GDM1 (cell line): ENCODE measurements at regions not wholly inside any gene's neighbourhood (a gene's known extent, or its start where the extent isn't known, plus 50 kb on each side); places are given as distances from the start of the nearest gene placed in this dataset.

Source experiments
- DNase-seq: peaks from one replicate; lab custom pipeline; 2025; lab: John Stamatoyannopoulos, UW

DNA sequence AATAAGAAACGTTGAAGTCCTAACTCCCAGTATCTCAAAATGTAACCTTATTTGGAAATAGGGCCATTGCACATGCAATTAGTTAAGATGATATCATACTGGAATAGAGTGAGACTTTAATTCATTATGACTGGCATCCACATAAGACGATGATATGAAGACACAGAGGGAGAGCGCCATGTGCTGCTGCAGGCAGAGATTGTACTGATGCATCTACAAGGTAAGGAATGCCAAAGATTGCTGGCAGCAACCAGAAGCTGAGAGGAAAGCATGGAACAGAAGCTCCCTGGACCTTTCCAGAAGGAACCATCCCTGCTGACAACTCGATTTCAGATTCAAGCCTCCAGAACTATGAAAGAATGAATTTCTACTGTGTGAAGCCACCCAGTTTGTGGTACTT is 697.0 kb upstream of the INTU start:
- DNase-seq = no peak

DNA sequence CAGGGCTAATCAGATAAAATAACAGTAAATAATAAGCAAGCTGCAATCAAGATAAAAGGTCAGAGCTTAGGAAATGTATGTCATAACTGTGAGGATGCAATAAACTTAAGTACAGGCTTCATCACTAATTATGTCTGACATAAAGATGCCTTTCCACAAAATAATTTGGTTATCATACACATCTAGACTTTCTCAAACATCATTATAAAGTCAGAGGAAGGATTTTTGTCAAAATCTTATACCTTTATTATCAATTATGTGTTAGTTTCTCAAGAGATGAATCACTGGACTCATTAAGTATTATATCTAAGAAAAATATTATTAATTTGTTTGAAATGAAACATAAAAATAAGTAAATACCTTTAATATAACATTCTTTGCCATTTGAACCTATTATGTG is 695.4 kb upstream of the INTU start:
- DNase-seq = no peak

DNA sequence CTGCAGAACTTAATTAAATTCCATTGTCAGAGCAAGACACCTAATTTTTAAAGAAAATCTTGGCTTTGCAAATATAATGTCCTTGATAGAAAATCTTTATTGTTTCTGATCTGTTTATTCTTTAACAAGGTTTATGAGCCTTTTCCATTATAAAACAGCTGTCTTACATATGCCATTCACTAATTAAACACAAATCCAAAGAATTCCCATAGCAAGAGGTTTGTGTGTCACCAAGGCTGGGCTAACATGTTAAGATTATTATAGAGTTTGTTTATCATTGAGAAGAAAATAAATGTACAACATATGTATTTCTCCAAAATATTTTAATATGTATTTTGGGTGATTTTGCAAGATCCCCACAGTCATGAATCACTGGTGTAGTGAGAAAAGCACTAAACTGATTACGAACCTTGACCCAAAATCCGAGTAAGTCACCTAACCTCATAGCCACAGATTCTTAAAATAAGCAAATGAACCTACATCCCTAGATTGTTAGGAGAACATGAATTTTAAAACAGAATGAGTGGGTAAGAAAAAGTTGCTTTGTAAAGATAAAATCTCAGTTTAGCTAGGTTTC is 694.8 kb upstream of the INTU start:
- no peak for DNase-seq

DNA sequence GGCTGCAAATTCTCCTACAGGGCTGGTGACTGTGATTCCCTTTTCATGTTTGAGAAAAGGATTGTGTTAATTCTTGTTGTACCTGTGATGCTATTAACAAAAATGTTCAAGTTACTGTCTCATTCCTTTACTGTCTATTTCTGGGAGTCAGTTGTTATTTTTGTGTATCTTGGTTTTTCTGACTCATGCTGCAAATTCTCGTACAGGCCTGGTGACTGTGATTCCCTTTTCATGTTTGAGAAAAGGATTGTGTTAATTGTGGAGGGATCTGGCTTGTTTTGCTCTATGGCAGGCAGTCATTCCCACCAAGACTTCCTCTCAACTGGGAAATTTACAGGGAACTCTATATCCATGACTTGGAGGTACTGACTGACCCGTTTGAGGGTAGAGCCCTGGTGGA is 693.4 kb upstream of the INTU start:
- DNase-seq = no peak

DNA sequence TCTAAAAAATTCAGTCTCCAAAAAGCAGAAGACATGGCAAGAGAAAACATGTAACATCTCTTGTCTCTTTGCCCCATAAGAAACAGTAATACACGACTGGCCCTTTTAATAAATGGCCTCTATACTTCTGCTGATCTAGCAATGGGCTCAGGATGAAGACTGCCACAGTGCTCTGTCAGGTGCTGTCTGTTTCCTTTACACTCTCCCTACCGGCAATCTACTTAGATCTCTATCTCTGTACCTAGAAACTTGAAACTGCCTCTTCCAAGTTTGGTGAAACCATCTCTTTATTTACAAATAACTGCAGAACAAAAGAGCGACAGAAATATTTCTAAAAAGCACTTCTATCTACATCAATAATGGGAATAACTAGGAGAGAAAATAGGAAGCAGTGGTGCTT is 685.2 kb upstream of the INTU start:
- DNase-seq = no peak

DNA sequence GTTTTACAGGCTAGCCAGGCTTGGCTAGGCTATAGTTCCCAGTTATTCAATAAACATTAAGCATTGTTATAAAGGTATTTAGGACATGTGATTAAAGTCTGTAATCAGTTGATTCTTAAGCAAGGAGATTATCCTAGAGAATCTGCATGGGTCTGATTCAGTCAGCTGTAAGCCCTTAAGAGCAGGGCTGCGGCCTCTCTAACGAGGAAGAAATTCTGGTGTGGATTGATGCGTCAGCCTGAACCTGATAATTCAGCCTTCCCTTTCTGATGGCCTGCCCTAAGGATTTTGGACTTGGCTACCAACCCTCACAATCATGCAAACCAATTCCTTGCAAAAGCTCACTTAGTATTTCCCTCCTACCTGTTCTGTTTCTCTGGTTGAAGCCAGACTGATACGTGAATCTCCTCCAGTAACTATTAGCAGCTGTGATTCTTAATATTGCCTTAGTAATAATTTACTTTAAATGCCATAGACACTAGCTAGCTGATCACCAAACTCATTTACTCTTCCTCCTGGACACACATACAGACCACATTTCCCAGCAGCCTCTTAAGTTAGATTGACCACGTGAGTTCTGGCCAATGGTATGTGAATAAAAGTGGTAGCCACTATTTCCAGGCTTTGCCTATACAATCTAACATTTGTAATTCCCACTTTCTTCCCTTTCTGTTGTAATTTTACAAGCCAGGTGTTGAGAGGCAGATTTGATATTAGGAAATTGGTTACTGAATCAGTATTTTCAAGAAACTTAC is 678.0 kb upstream of the INTU start:
- DNase-seq = no peak

DNA sequence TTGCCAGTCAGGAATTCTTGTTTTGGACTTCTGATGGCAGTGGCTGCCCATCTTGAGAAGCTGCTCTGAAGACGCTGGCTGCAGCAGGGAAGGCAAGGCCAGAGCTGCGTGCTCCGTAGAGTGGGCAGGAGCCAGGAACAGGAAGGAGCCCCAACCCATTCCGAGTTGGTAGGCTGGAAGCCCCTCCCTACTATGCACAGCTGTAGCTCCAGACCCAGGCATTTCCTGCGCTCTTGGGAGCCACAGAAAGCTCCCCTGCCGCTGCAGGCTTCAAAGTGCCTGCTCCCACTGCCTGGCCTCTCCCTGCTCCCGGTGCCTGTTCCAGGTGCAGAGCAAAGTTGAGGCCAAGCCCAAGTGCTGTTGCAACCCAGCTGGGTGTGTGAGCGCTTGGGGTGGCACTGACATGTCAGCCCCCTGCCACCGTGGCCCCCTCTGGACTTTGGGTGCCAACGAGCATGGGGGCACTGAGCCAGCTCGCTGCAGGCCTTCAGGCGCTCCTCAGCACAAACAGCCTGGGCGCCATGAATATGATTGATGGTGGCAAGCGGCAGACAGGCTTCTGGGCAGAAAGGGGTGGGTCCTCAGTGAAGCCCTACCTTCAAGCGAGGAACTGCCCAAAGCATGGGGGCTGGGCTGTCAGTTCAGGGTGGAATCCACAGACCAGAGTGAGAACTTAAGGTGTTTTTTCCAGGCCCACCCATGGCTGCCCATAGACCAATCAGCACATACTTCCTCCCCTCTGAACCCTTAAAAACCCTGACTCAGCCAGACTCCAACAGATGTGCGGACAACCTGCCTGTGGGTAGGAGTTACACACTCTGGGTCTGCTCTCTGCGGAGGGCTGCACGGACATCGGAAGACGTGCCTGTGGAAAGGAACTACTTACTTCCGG is 677.2 kb upstream of the INTU start:
- DNase-seq = no peak

- DNase-seq = no peak
These were observed 676.4 kb upstream of the INTU start for GRCh38 chr4:126956184-126956897.

DNA sequence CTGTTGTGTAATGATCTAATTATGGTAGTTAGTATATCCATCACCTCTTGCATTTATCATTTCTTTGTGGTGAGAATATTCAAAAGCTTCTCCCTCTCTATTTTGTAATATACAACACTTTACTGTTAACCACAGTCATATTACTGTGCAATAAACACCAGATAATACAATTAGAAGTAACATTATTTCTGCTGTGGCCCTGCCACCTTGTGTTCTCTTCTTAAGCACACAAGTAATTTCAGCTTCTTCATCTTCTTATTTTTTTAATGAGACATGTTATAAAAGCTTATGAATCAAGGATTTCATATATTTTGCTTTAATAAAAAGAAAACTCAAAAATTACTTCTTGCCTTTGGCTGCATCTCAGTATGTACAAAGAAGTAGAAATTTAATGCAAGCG is 675.2 kb upstream of the INTU start:
- DNase-seq = no peak

DNA sequence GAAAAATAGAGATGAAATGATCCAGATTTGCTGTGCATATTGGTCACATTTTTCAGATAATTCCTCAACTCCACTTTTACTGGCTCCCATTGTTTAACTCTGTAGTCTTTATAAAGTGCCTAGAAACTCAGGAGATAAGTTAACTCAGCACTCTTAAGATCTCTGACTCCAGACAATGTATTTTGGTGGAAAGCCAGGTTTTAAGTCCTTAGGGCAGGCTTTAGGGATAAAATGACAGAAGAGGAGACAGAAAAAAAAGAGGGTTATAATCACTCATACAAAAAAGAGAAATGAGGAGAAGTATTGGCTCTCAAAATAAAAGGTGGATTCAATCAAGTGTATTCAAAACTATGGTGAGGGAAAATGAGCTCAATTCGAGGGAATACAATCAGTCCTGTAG is 674.8 kb upstream of the INTU start:
- no peak for DNase-seq

DNA sequence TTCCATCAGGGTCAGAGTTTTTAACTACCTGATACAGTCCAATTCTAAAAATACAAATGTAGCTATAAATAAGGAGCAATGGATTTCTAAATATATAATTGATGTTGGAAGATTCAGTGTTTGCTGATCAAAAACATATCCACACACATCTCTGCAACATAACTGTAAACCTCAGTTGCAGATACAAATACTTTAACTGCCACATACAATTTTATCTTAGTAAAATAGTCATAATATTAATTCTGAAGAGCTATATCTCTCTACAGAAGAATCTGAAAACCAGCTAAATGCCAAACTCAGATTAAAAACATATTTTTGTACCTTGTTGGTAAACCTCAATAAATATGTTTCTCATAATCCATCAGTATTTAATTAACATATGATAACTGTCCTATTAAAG is 674.3 kb upstream of the INTU start:
- DNase-seq = no peak

- DNase-seq = no peak
These were observed 673.6 kb upstream of the INTU start for GRCh38 chr4:126959056-126959745.

- DNase-seq = no peak
These were observed 672.0 kb upstream of the INTU start for GRCh38 chr4:126960760-126961159.

GRCh38 chr4:126961661-126962060 is 671.1 kb upstream of the INTU start:
- DNase-seq = no peak

DNA sequence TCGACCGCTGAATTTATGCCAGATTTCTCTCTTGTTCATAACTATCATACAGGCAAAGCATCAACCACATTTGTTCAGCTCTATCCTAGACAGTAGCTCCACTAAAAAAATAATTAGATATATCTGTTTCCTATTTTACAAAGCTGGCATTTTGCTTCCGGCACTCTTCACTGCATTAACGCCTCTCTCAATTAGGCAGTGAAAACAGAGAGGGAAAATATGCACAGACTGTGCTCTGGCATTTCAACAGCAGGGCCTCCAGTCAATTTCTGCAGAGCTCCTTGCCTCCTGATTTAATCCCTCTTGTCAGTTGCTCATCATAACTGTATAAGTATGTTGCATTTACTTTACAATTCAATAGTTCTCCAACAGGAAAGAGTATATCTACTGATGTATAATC is 666.9 kb upstream of the INTU start:
- DNase-seq = no peak

GRCh38 chr4:126969360-126970235 is 663.2 kb upstream of the INTU start:
- no peak for DNase-seq

GRCh38 chr4:126973201-126973600 is 659.6 kb upstream of the INTU start:
- no peak for DNase-seq

DNA sequence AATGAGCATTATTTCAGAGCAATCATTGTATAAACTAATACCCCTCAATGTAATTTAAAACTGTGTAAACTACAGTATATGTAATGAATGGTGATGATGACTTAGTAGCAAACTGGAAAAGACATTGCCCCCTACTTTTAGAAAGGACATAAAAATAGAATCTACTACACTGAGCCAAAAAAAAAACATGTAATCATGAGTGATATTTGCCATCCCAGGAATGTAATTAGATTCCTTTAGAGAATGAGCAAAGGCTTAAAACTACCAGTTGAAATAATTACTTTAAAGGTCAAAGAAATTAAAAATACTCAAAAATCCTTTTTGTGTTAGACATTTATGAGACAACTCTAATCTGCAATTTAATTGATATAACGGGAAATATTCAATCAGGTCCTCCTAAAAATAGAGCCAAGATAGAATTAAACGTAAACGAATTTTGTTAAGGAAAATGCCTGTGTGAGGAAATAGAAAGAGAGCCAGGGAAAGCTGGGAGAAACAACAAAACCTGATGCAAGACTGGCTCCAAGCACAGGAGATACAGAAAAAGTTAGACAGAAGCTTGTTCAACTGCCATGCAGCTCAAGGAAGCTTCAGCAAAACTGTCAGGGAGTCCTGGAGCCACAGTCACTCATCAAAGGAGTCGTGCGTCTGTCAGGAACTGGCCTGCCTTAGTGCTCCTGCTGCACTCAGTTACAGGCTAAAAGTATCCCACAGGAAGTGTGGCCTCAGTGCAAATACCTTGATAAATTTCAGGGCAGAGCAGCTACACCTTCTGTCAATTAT is 655.7 kb upstream of the INTU start:
- DNase-seq = no peak

DNA sequence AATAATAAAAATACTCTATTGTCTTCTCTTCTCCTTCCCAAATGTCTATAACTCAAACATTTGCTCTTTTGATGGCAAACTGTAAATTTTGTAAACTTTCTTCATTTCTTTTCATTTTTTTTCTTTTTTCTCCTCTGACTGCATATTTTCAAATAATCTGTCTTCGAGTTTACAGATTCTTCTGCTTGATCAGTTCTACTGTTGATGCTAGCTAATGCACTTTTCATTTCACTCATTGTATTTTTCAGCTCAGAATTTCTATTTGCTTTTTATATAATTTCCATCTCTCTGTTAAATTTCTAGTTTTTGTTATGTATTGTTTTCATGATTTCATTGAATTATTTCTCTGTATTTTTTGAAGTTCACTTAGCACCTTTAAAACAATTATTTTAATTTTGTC is 646.8 kb upstream of the INTU start:
- no peak for DNase-seq

GRCh38 chr4:126986828-126987227 is 645.9 kb upstream of the INTU start:
- DNase-seq = no peak
